ENCODE measurements at regions not wholly inside any gene's neighbourhood (a gene's known extent, or its start where the extent isn't known, plus 50 kb on each side); places are given as distances from the start of the nearest gene placed in this dataset.

- TF ChIP-seq CTCF (optimal IDR thresholded peaks at IDR 0.05 in 1 of 3, IDR thresholded peaks at IDR 0.05 in 1 of 3, conservative IDR thresholded peaks at IDR 0.05 in 1 of 3; ENCODE audit: extremely low read depth in 1 of 3, insufficient read depth in 2 of 3, low read length in 3 of 3) = no peak
- TF ChIP-seq EZH2 (IDR thresholded peaks at IDR 0.05; ENCODE audit: low read length) = no peak
Measured at GRCh38 chr10:117464176-117464575, 78.4 kb upstream of the EMX2 start.

Data from keratinocyte (primary cell).